ENCODE measurements at regions not wholly inside any gene's neighbourhood (a gene's known extent, or its start where the extent isn't known, plus 50 kb on each side); places are given as distances from the start of the nearest gene placed in this dataset.

- no peaks in the 10 kb centered on the region; a peak in 2 of 4 replicates for H3K9me3 ChIP-seq (ENCODE audit: insufficient read depth in 2 of 2, low read depth in 1 of 2, low read length in 1 of 2)
- H3K4me1 ChIP-seq (replicated peaks in 1 of 4; ENCODE audit: control insufficient read depth in 3 of 4, insufficient read depth in 4 of 4, low read length in 3 of 4), result no peaks in the 10 kb centered on the region
- no peaks in the 10 kb centered on the region for H3K23me2 ChIP-seq (ENCODE audit: low read depth, low read length)
- no peak overlapping the region for H3K14ac ChIP-seq (ENCODE audit: insufficient read length)
- no peak overlapping the region for H2BK120ac ChIP-seq (replicated peaks; ENCODE audit: low read depth, low read length)
- no peak overlapping the region for H3K56ac ChIP-seq (replicated peaks; ENCODE audit: insufficient read length, low read depth, low read length)
- no peak overlapping the region for H3K4me2 ChIP-seq (ENCODE audit: insufficient read depth in 1 of 2, low read depth in 2 of 2, low read length in 2 of 2)
- ChIA-PET CTCF (ENCODE audit: partially characterized antibody) (interaction anchor here (0.6 kb wide), 1 partner anchor 9 kb away, joined by 3 read pairs; no protein-coding TSS in a partner anchor), POLR2A (ENCODE audit: partially characterized antibody) (no interaction called here)
- no peak overlapping the region for H3K23ac ChIP-seq (ENCODE audit: insufficient read length)
- H3K27me3 ChIP-seq (replicated peaks in 1 of 4; ENCODE audit: control insufficient read depth in 3 of 4, extremely low read depth in 1 of 4, insufficient read depth in 3 of 4, low read length in 3 of 4), result no peaks in the 10 kb centered on the region
- no peak overlapping the region for H3K4me3 ChIP-seq (ENCODE audit: extremely low read depth in 1 of 4, insufficient read depth in 2 of 4, low read depth in 3 of 4, low read length in 4 of 4)
- no peaks in the 10 kb centered on the region for H4K20me1 ChIP-seq (replicated peaks in 1 of 2; ENCODE audit: control insufficient read depth in 1 of 2, insufficient read depth in 2 of 2, low read length in 2 of 2)
- no peak overlapping the region for H3K27ac ChIP-seq (ENCODE audit: low read depth, low read length)
- H2BK15ac ChIP-seq (ENCODE audit: low read length), result no peak overlapping the region
- no peak overlapping the region for H2BK12ac ChIP-seq (ENCODE audit: low read depth, low read length)
- no peak for FAIRE-seq
- no peak overlapping the region for H3K4ac ChIP-seq (replicated peaks; ENCODE audit: insufficient read length, low read depth, low read length)
- H3K79me1 ChIP-seq (ENCODE audit: low read depth, low read length), result no peaks in the 10 kb centered on the region
- no peak overlapping the region for H2AK5ac ChIP-seq (ENCODE audit: low read depth, low read length)
- H3K36me3 ChIP-seq (ENCODE audit: control insufficient read depth in 2 of 4, insufficient read depth in 4 of 4, low read length in 3 of 4), result no peaks in the 10 kb centered on the region
- WGBS, 2 experiments (ENCODE audit: extremely low coverage in 1 of 2, insufficient coverage in 1 of 2, insufficient read length in 1 of 2, insufficient replicate concordance in 2 of 2, low coverage in 1 of 2, low lambda C conversion rate in 2 of 2, missing lambda C conversion rate in 1 of 2), result 89% methylated on average over 3 of the region's 3 CpGs; no CpG with 5 or more reads in 1 of the 2 experiments
- H3K9ac ChIP-seq (replicated peaks in 1 of 4; ENCODE audit: extremely low read depth in 1 of 4, low read depth in 3 of 4, low read length in 3 of 4), result no peak overlapping the region
- H4K8ac ChIP-seq (ENCODE audit: extremely low read depth, insufficient read depth, low read length), result no peak overlapping the region
- H2BK20ac ChIP-seq (ENCODE audit: low read length), result no peak overlapping the region
- no peak overlapping the region for H2BK5ac ChIP-seq (ENCODE audit: low read depth, low read length)
- DNase-seq (ENCODE audit: low read depth in 1 of 2, low spot score in 2 of 2), result no peak
- H3K79me2 ChIP-seq (ENCODE audit: control insufficient read depth in 1 of 2, insufficient read depth in 2 of 2, low read length in 2 of 2), result no peaks in the 10 kb centered on the region
- no peak overlapping the region for H4K5ac ChIP-seq (ENCODE audit: insufficient read length, low read depth, low read length)
- no peak overlapping the region for H4K91ac ChIP-seq (replicated peaks; ENCODE audit: insufficient read length, low read length)
- no peak overlapping the region for H3K18ac ChIP-seq (ENCODE audit: extremely low read depth, low read length)
- H2AFZ ChIP-seq (ENCODE audit: low read length), result no peak overlapping the region
- TF ChIP-seq TCF12 (IDR thresholded peaks at IDR 0.05; ENCODE audit: low read depth, low read length) (no peak), CTCF (IDR thresholded peaks at IDR 0.05; ENCODE audit: control extremely low read depth in 1 of 3, insufficient read depth in 1 of 3, low read depth in 1 of 3, low read length in 3 of 3) (no peak), EGR1 (IDR thresholded peaks at IDR 0.05; ENCODE audit: borderline replicate concordance, low read depth, low read length) (no peak), CHD1 (IDR thresholded peaks at IDR 0.05; ENCODE audit: low read depth, low read length) (no peak), EP300 (IDR thresholded peaks at IDR 0.05; ENCODE audit: borderline replicate concordance in 1 of 2, low read depth in 2 of 2, low read length in 2 of 2) (no peak), JUND (IDR thresholded peaks at IDR 0.05; ENCODE audit: low read length) (no peak), KDM1A (IDR thresholded peaks at IDR 0.05; ENCODE audit: borderline replicate concordance, low read length) (no peak), FOSL1 (IDR thresholded peaks at IDR 0.05; ENCODE audit: insufficient read depth, low read depth, low read length) (no peak)
Observed at GRCh38 chr6:56349194-56349593, 101.8 kb upstream of the COL21A1 start.
